GM21360 (cell line): ENCODE measurements at regions not wholly inside any gene's neighbourhood (a gene's known extent, or its start where the extent isn't known, plus 50 kb on each side); places are given as distances from the start of the nearest gene placed in this dataset.

ENCODE experiments used
- ATAC-seq: cut with Tn5 transposase; IDR thresholded peaks from one replicate; pipeline ENCODE4 v1.9.1; 2021; ENCODE audit warnings: mild to moderate bottlenecking, moderate library complexity; ENCODE audit not compliant: unreplicated experiment

DNA sequence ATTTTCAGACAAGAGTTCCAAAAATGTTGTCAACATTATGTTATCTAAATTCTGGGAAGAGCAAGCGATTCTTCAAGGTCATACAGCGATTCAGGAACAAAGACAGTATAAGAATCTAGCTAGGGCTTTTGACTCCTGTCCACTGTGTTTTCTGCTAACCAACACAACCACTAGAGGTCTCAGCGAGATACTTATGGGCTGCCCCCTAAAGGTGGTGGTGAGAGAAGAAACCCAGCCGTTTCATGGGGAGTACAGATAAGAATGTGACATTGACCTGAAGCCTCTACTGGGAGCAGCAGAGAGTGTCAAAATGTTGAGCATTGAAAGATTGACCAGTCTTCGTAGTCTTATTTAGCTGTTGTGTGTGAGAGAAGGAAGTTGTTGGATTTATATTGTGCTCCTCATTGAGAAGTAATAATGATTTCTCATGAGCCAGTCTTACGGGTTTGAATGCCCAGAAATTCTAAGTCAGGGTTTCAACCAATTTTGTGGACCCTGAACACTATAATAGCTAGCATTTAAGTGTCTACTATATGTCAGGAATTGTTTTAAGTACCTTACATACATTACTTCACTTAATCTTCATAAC, 168.3 kb downstream of the SPRY1 start:
- ATAC-seq, result peak; percentile 100

DNA sequence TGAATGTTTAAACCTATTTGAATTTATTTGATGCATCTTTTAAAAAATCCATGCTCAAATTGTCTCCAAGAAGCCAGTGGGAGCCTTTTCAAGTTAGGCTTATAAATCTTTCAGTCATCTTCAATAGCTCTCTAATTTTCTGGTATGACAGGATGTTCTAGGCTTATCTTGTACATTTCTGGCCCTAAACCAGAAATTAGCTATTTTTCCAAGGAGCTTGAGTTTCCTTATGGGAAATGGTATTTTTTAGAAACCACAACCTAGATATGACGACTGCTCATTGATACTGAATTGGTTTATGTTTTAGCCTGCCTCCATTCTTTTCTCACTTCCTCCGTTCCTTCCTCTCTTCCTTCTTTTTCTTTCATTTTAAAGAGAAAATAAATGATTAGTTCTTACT, 172.3 kb downstream of the SPRY1 start:
- ATAC-seq, result no peak

DNA sequence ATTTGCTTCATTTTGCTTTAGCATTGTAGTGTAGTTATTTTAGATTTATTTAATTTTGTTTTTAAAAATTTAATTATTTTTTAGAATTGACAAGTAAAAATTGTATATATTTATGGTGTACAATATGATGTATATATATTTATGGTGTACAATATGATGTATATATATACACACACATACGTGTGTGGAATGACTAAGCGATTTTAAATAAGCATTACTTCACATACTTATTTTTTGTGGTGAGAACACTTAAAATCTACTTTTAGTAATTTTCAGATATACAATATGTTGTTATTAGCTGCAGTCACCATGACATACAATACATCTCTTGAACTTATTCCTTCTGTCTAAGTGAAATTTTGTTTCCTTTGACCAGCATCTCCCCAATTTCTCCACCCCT, 172.9 kb downstream of the SPRY1 start:
- no peak for ATAC-seq

DNA sequence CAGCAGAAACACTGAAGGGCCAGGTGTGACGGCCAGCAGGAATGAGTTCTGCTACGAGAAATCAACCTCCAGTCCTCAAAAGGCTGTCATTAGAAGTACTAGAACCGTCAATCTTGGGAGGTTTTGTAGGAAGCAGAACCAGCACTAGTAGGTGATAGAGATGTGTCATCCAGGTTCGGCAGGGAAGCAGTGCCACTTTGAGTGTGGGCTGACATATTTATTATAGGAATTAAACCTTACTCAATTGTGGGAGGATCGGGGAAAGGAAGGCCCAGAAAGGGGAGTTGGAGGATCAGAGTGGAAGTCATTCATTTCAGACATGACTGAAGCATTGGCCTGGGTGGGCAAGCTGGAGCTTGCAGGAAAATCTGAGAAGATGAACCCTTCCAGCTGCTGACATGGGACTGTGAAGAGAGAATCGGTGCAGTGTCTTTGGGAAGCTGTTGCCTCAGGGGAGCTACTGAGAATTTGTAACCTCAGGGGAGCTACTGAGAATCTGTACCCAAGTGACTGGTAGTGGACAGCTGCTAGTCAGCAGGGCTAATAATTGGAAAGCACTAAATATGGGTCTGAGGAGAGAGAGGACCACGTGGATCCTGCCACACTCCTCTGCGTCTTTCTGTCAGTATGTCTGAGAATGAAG, 177.4 kb downstream of the SPRY1 start:
- ATAC-seq, result no peak

DNA sequence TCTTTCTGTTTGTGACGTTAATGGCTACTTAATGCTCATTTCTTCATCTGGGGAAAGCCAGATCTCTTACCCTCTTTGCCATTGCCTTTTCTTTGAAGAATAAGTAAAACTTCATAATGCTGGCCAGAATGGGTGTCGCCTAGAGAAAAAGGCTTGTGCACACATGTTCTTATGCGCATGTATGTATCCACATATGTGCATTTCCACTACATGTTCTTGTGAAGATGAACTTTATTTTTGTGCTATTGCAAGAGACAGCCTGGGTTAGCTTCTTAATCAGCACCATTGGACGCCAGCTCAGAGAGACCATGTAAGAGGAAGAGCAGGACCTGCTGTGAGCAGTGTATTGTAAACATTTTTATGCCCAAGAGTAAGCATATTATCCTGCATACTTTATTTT, 178.7 kb downstream of the SPRY1 start:
- ATAC-seq, result no peak

DNA sequence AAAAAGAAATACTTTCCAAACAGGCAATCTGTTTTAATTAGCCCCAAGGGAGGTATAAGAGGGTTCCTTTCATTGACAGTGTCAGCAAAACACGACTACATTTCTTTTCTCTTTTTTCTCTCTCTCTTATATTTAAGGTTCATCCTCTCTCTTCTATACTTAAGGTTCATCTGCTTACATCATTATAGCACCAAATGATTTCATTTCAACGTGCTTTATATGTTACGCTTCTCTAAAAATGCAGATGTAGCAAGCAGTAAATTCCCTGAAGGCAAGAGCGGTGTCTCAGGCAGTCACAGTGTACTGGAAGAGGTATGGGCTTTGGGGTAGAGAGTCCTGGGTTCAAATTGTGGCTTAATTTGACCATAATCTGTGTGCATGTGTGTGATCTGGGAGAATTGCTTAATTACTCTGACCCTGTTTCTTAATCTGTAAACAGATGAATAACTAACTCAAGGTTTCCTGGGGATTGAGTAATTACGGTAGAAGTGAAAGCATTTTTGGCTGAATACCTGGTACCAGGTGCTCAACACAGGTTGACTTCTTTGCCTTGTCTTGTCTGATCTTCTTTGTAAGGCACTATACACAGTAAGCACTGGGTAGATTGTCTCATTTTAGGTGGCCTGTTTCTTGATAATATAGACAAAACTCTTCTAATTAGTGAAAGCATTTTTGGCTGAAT, 180.8 kb downstream of the SPRY1 start:
- ATAC-seq, result no peak

DNA sequence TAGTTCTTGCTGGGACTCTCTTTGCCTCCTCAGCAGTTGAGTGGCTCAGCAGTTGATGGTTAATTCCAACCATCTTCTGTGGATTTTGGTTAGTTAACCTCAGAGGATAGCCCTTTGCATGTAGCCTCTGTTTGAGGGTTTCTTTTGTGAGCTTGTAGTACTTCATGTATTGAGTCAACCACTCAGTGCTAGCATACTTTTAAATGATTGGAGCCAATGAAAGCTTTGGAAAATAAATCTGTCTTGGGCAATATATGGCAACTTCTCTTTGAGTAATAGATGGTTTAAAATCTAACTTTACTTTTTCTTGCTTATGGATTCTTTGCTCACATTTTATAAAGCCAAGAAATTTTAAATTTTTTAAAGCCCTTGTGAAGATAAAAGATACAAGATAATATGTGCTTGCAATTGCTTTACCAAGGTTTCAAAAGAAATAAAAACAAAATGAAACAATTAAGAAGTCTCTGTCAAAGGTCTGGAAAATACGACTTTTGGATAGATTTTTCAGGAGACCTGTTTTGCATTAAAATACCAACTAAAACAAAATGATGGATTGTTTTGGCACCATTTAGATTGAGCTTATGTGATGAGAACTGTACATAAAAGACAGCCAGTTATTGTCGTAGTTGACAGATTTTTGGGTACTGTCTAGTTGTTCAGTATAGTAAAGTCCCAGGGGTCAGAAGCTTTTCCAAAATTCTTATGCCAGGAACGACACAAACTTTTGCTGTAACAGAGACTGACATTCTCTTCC, 181.9 kb downstream of the SPRY1 start:
- no peak for ATAC-seq

DNA sequence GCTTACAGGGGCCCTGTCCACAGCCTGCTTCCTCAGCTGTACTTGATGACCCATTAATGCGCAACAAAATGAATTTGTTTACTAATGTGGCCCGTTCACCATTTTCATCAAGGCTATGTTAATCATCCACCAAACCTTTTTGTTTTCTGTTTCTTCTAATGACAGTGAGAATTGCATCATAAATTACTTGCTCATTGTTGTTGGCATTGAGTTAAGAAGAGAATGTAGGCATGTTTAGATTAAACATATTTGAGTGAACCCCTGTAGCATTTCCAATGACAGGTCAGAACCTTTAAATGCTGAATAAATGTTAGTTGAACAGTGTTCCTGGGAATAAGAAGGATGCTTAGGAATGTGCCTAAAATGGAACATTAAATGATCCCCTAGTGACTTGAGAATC, 183.4 kb downstream of the SPRY1 start:
- no peak for ATAC-seq

DNA sequence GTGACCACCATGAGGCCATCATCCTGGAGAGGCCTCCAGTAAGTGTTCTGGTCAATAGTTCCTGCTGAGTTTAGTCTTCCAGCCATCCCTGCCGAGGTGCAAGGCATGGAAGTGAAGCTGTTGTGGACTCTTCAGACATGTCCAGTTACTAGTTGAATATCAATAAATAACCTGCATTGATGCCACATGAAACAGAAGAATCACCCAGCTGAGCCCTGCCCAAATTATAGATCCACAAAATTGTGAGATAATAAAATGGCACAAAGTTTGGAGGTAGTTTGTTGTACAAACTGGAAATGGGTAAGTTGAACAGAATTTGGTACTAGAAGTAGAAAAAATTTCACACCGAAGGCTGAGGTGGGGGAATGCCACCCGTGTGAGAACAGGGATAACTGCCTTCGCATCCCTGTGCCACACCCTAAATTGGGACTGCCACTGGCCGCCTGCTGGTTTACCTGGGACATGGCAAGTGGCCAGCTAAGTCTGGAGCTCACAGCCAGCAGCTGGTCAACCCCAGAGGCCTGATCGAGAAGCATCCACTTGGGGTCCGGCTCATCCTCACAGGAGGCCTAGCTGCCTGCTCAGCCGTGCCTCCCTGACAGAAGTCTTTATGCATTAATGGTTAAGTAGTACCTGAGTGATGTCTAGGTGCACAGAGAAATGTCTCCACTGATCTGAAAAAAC, 184.5 kb downstream of the SPRY1 start:
- ATAC-seq, result no peak

DNA sequence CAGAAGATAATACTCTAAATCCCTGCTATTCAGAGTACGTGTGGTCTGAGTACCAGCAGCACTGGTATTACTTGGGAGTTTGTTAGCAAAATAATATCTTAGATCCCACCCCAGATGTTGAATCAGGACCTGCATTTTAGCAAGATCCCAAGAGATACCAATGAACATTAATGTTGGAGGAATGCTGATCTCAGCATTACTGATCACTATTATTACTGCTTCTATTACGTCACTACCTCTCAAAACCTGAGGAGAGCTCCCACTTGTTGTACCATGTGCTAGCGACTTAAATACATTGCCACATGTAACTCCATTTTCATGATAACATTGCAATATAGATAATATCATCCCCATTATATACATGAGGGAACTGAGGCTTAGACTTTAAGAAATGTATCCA, 185.2 kb downstream of the SPRY1 start:
- no peak for ATAC-seq

DNA sequence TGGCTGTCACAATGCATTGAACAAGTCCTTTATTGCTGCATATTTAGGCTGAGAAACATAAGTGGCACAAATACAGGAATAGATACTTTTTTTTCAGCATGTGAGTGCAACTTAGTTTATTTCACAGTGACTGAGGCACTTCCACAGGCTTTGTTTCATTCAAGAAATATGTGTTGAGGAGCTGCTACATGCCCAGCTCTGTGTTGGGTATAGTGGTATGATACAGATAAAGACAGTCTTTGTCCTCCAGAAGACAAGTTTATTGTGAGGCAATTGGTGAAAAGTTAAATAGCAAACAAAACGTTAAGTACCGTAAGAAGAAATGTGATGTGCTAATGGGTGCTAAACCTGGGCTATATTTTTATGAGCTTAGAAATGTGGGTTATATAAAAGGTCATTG, 186.4 kb downstream of the SPRY1 start:
- ATAC-seq, result no peak

DNA sequence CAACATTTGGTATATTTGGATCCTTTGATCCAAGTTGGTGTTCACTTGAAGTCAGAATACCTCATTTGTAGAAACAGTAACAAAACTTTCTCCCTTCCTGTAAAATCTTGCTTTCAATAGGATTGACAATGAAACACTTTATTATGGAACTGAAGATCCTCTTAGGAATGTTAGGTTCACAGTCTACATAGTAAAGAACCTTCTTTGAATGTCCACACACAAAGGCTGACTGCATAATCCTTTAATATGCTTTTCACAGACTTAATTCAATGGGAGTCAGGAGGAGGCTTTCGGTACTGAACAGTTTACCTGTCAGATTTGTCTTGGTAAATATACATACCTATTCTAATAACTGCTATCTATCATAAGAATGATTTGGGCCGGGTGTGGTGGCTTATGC, 188.5 kb downstream of the SPRY1 start:
- no peak for ATAC-seq

DNA sequence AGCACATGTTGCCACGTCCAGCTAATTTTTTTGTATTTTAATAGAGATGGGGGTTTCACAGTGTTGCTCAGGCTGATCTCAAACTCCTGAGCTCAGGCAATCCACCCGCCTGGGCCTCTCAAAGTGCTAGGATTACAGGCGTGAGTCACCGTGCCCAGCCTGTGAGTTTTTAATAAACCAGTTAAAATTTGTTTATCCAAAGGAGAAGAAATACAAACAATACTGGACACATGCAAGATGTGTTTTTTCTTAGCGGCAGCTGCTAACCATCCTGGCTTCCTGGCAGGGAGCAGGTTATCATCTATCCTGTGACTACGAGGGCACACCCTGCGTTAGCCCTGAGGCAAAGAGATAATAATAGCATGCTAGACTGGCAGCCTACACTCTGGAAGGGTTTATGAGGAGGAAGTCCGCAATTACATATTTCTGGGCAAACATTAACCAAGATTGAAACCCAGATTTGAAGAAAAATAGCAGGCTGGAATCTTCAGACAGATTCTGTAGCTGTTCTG, 191.4 kb downstream of the SPRY1 start:
- no peak for ATAC-seq

DNA sequence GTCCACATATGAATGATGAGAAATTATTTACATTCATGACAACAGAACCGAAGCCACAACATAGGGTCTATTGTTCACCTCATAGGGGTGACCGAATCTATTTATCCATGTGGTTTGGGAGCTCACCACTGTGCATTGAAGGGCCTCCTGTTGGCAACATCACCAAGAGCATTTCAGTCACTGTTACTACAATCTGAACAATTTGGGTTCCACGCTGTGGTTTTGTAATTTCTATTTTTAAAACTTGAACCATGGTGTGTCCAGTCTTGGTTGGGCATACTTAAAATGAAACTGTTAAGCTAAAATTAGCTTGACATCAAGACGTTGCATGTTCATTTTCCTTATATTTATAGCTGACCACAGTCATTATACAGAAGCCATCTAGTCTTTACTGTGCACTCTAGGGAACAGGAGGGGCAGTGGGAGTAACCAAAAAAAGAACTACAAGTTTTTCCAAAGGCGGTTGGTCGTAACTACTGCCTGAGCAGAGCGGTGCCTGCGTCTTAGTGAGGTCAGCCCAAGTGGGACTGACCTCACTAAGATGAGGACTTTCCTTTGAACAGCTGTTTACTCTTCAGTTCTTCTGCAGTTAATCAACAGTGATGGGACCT, 192.1 kb downstream of the SPRY1 start:
- ATAC-seq, result peak; percentile 80

DNA sequence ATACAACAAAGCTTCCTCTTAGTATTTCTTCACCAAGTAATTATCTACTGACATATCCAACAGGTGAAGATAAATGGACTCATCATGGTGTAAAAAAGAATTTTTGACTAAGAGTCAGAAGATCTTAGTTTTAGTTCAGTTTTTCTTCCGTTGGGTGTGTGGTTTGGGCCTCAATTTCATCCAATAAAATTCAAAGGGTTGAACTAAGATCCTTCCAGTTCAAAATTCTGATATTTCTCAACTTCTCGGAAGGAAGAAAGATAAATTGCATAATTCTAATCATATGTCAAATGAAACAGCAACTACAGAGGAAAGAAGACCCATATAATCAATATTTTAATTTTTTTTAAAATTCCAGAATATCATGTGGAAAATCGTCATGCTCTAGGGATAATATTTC, 192.7 kb downstream of the SPRY1 start:
- ATAC-seq, result no peak

DNA sequence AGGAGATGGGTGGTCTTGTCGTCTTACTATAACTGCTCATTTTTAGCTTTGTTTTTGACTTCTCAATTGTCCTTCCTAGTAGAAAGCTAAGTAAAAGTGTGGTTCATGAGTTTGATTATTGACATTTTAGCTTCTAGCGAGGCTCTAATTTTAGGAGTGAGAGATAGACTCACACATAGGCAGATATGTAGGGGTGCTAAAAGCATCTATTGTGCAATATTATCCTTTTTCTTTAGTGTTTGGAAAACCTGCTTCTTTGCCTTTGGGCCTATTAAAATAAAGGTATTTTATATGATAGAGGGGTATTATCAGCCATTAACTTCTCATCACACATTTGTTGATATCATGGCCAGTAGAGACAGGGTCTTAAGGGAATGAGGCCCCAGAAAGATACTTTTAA, 195.3 kb downstream of the SPRY1 start:
- ATAC-seq, result no peak

DNA sequence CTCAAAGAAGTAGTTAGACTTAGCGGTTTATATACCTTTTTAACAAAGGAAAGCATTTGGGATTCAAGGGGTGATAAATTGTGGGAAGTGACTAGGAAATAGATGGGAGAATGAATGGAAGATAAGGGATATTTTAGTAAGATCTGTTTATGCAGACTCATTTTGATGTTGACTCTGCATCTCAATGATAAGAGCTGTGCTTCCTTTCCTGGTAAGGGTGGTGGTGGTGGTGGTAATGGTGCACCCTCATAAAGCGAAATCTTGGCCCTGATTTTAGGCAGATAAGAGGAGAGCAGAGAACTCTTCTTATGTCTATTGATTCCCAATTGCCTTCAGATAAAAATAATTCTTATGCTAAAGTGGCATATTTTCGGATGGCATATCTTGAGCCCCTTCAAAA, 197.1 kb downstream of the SPRY1 start:
- no peak for ATAC-seq

DNA sequence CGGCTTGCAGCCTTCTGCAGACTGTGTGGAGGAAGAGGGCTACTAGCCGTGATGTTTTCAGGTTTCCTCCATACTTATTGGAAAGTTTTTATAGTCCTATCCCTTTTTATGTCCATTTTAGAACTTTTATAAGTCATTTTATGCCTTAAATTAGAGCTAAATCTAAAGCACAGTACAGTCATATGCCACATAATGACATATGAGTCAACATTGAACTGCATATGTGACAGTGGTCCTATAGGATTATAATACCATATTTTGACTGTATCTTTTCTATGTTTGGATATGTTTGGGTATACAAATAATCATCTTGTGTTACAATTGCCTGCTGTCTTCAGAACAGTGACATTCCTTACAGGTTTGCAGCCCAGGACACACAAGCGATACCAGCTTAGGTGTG, 200.2 kb downstream of the SPRY1 start:
- ATAC-seq, result no peak

DNA sequence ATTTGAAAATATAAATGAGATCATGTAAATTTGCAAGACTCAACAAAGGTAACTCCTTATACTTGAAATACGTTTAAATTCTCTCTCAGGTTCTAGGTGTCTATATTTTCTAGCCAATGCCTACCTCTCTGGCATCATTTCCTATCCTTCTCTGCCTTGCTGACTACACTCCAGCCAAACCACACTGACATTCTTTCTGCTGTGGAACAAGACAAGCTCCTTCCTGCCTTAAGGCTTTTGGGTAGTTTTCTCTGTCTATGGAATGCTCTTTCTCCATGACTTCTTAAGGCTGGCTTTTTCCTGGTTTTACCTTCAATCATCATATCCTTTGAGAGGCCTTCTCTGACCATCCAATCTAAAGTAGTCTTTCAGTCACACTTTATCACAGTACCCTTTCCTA, 201.0 kb downstream of the SPRY1 start:
- no peak for ATAC-seq

DNA sequence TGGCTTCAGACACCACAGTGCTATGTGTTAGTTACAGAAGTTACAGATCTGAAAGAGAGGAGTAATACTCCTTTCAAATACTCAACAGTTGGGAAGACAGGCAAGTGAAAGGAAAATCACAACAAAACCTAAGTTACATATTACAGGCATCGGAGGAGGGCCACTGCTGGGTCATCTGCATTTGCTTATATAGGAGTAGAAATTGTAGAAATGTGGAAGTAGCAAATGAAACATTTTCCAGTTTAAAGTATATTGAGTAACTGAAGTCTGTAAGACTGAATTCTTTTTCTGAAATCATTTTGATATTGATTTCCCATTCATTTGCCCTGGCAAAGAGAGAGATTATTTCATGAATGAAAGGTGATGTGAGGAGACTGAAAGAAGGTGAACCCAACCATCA, 201.7 kb downstream of the SPRY1 start:
- ATAC-seq, result no peak
